ENCODE measurements at regions not wholly inside any gene's neighbourhood (a gene's known extent, or its start where the extent isn't known, plus 50 kb on each side); places are given as distances from the start of the nearest gene placed in this dataset.
"Not testable (repeated sequence)": the region's sequence is repeated elsewhere in the genome, so short reads cannot be mapped to it uniquely, and the experiment has no call there.

DNA sequence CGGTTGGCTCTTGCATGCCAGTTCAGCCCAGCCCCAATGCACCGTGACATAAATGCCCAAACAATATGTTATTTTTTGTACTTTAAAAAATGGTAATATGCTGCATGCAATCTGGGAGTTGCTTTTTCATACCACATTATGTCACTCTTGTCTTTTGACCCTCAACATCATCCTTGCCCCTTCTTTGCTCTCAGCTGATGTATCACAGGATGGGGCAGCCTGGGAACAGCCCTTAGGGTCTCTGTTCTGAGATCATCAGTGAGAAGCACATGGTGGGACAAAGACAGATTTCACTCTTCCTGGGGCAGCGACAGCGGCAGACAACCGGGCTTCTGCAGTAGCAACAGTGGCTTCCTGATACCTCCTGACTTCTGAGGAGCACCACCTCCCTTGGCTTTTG lies 79.5 kb downstream of the SETD4 start (continued):
- TF ChIP-seq BCL3 (IDR thresholded peaks at IDR 0.05) = no peak
- no peak for TF ChIP-seq POLR2AphosphoS2 (conservative IDR thresholded peaks at IDR 0.05; ENCODE audit: low read length)
- no peak for TF ChIP-seq HDAC2 (IDR thresholded peaks at IDR 0.05)
- no peak for TF ChIP-seq ATOH8 (CRISPR knock-in tag; IDR thresholded peaks at IDR 0.05; ENCODE audit: low read depth)
- no peak for TF ChIP-seq ZFP36 (IDR thresholded peaks at IDR 0.05; ENCODE audit: borderline replicate concordance, partially characterized antibody)
- TF ChIP-seq ZNF302 (CRISPR knock-in tag; IDR thresholded peaks at IDR 0.05) = no peak

DNA sequence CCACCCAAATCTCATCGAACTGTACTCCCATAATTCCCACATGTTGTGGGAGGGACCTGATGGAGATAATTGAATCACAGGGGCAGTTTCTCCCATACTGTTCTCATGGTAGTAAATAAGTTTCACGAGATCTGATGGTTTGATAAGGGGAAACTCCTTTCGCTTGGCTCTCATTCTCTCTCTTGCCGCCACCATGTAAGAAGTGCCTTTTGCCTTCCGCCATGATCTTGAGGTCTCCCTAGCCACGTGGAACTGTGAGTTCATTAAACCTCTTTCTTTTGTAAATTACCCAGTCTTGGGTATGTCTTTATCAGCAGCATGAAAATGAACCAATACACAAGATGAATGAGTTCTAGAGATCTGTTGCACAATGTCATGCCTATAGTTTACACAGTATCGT lies 82.5 kb downstream of the SETD4 start:
- H3K4me2 ChIP-seq; H3K9me3 ChIP-seq; ATAC-seq; H3K4me1 ChIP-seq; DNase-seq (ENCODE audit: low read depth in 1 of 2, low spot score in 1 of 2); POLR2A ChIA-PET; H3K4me3 ChIP-seq; CTCF ChIA-PET; FAIRE-seq; H3K27ac ChIP-seq: not testable (repeated sequence)
- WGBS (ENCODE audit: missing lambda C conversion rate) = 57% methylated on average over 7 of the region's 7 CpGs

DNA sequence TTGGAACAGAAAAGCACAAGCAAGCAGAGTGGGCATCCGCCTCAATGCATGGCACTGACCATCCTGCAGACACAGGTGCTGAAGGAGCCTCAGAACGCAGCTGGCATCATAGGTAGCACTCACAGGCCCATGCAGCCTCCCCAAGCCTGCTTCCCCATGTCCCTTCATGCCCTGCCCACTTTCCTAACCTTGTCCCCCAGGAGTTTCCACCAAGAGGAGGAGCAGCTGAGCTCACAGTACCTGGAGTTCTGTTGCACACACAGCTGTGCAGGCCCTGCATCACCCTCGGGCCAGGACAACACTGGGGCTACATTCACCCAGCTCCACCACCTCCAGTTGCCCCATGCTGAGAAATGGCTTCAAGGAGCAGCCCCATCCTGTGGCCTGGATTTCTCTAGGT lies 83.4 kb downstream of the SETD4 start:
- POLR2A ChIA-PET = no interaction called here
- no peak for DNase-seq (ENCODE audit: low read depth in 1 of 2, low spot score in 1 of 2)
- ATAC-seq = no peak
- FAIRE-seq = no peak
- Histone ChIP-seq H3K27ac (no peak overlapping the region), H3K4me1 (no peaks in the 10 kb centered on the region), H3K4me2 (no peak overlapping the region), H3K9me3 (no peaks in the 10 kb centered on the region), H3K4me3 (no peak overlapping the region)
- WGBS (ENCODE audit: missing lambda C conversion rate) = 75% methylated on average over 1 of the region's 3 CpGs
- TF ChIP-seq MAZ (IDR thresholded peaks at IDR 0.05; ENCODE audit: borderline replicate concordance, low read depth, low read length) (no peak), MAX (IDR thresholded peaks at IDR 0.05) (no peak)
- CTCF ChIA-PET = no interaction called here

DNA sequence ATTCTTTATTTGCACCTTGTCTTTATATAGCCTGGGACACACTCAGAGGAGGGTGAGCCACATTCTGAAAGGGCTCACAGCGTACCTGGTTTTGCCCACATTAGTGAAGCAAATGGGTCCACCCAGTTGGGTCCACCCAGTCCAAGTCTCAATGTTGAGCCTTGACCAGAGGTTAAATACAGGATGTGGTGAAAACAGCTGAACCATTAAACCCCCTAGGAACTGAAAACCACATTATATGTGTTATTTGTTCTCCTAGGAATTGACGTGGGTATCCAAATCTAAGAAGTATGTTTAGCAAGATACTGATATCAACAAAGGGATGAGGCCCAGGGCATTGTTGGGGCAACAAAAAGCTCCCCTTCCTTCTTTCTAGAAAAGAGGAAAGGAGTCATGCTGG lies 83.8 kb downstream of the SETD4 start:
- FAIRE-seq = no peak
- Histone ChIP-seq H3K9me3 (no peaks in the 10 kb centered on the region), H3K4me2 (no peak overlapping the region), H3K4me3 (no peak overlapping the region), H3K4me1 (no peaks in the 10 kb centered on the region), H3K27ac (no peak overlapping the region)
- 55% methylated on average over 1 of the region's 2 CpGs for WGBS (ENCODE audit: missing lambda C conversion rate)
- ChIA-PET POLR2A (no interaction called here), CTCF (no interaction called here)
- TF ChIP-seq ESRRA (IDR thresholded peaks at IDR 0.05; ENCODE audit: borderline replicate concordance, low read length) (no peak), BHLHE40 (IDR thresholded peaks at IDR 0.05; ENCODE audit: low read depth, low read length) (no peak), SMC3 (IDR thresholded peaks at IDR 0.05) (no peak), MAZ (IDR thresholded peaks at IDR 0.05; ENCODE audit: borderline replicate concordance, low read depth, low read length) (no peak), MAX (IDR thresholded peaks at IDR 0.05) (no peak), ELK1 (IDR thresholded peaks at IDR 0.05; ENCODE audit: low read depth, low read length) (no peak), HOXA7 (CRISPR knock-in tag; IDR thresholded peaks at IDR 0.05) (no peak), EP300 (IDR thresholded peaks at IDR 0.05) (no peak), RARB (CRISPR knock-in tag; IDR thresholded peaks at IDR 0.05) (no peak), HDAC2 (IDR thresholded peaks at IDR 0.05) (no peak), SREBF2 (IDR thresholded peaks at IDR 0.05) (no peak), JUNB (IDR thresholded peaks at IDR 0.05) (no peak), BCL3 (IDR thresholded peaks at IDR 0.05) (no peak), CTCF (IDR thresholded peaks at IDR 0.05) (no peak), RAD21 (conservative IDR thresholded peaks at IDR 0.05 in 1 of 2, IDR thresholded peaks at IDR 0.05 in 1 of 2) (no peak), GATA3 (IDR thresholded peaks at IDR 0.05; ENCODE audit: borderline replicate concordance) (no peak), POLR2A (IDR thresholded peaks at IDR 0.05; ENCODE audit: low read length) (no peak), TP53 (CRISPR knock-in tag; IDR thresholded peaks at IDR 0.05) (no peak)
- TF ChIP-seq, protein P1, sequence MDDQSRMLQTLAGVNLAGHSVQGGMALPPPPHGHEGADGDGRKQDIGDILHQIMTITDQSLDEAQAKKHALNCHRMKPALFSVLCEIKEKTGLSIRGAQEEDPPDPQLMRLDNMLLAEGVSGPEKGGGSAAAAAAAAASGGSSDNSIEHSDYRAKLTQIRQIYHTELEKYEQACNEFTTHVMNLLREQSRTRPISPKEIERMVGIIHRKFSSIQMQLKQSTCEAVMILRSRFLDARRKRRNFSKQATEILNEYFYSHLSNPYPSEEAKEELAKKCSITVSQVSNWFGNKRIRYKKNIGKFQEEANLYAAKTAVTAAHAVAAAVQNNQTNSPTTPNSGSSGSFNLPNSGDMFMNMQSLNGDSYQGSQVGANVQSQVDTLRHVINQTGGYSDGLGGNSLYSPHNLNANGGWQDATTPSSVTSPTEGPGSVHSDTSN (IDR thresholded peaks at IDR 0.05) = no peak
- no peak for DNase-seq (ENCODE audit: low read depth in 1 of 2, low spot score in 1 of 2)
- no peak for ATAC-seq

Data from A549 (cell line).